ENCODE measurements at regions not wholly inside any gene's neighbourhood (a gene's known extent, or its start where the extent isn't known, plus 50 kb on each side); places are given as distances from the start of the nearest gene placed in this dataset.

- TF ChIP-seq GATA3 (IDR thresholded peaks at IDR 0.05; ENCODE audit: low read depth, low read length), result no peak
Observed at GRCh38 chr13:89082623-89083022, 1411.5 kb downstream of the SLITRK5 start.

GRCh38 chr13:89097994-89098393, 1426.8 kb downstream of the SLITRK5 start:
- no peak for TF ChIP-seq GATA2 (IDR thresholded peaks at IDR 0.05; ENCODE audit: low read depth, low read length)
- no peak for TF ChIP-seq GATA3 (IDR thresholded peaks at IDR 0.05; ENCODE audit: low read depth, low read length)

GRCh38 chr13:89113744-89114143, 1442.6 kb downstream of the SLITRK5 start:
- no peak for TF ChIP-seq GATA3 (IDR thresholded peaks at IDR 0.05; ENCODE audit: low read depth, low read length)
- no peak for TF ChIP-seq GATA2 (IDR thresholded peaks at IDR 0.05; ENCODE audit: low read depth, low read length)

- no peak for TF ChIP-seq GATA2 (IDR thresholded peaks at IDR 0.05; ENCODE audit: low read depth, low read length)
- TF ChIP-seq GATA3 (IDR thresholded peaks at IDR 0.05; ENCODE audit: low read depth, low read length), result no peak
Observed at GRCh38 chr13:89115307-89115706, 1444.1 kb downstream of the SLITRK5 start.

GRCh38 chr13:89136678-89137077, 1465.5 kb downstream of the SLITRK5 start:
- TF ChIP-seq GATA2 (IDR thresholded peaks at IDR 0.05; ENCODE audit: low read depth, low read length) (no peak), GATA3 (IDR thresholded peaks at IDR 0.05; ENCODE audit: low read depth, low read length) (no peak)

- no peak for TF ChIP-seq GATA2 (IDR thresholded peaks at IDR 0.05; ENCODE audit: low read depth, low read length)
Observed at GRCh38 chr13:89150362-89150761, 1479.2 kb downstream of the SLITRK5 start.

- TF ChIP-seq GATA2 (IDR thresholded peaks at IDR 0.05; ENCODE audit: low read depth, low read length) (no peak), GATA3 (IDR thresholded peaks at IDR 0.05; ENCODE audit: low read depth, low read length) (no peak)
Observed at GRCh38 chr13:89153941-89154340, 1482.8 kb downstream of the SLITRK5 start.

GRCh38 chr13:89163096-89163495, 1491.9 kb downstream of the SLITRK5 start:
- no peak for TF ChIP-seq GATA3 (IDR thresholded peaks at IDR 0.05; ENCODE audit: low read depth, low read length)
- TF ChIP-seq GATA2 (IDR thresholded peaks at IDR 0.05; ENCODE audit: low read depth, low read length), result no peak

GRCh38 chr13:89165685-89166084, 1494.5 kb downstream of the SLITRK5 start:
- TF ChIP-seq GATA2 (IDR thresholded peaks at IDR 0.05; ENCODE audit: low read depth, low read length) (no peak), GATA3 (IDR thresholded peaks at IDR 0.05; ENCODE audit: low read depth, low read length) (no peak)

GRCh38 chr13:89169951-89170350, 1498.8 kb downstream of the SLITRK5 start:
- TF ChIP-seq GATA3 (IDR thresholded peaks at IDR 0.05; ENCODE audit: low read depth, low read length), result no peak
- no peak for TF ChIP-seq GATA2 (IDR thresholded peaks at IDR 0.05; ENCODE audit: low read depth, low read length)

- TF ChIP-seq GATA3 (IDR thresholded peaks at IDR 0.05; ENCODE audit: low read depth, low read length) (no peak), GATA2 (IDR thresholded peaks at IDR 0.05; ENCODE audit: low read depth, low read length) (no peak)
Observed at GRCh38 chr13:89181041-89181440, 1509.9 kb downstream of the SLITRK5 start.

GRCh38 chr13:89199138-89199537, 1528.0 kb downstream of the SLITRK5 start:
- no peak for TF ChIP-seq GATA2 (IDR thresholded peaks at IDR 0.05; ENCODE audit: low read depth, low read length)

- TF ChIP-seq GATA3 (IDR thresholded peaks at IDR 0.05; ENCODE audit: low read depth, low read length) (no peak), GATA2 (IDR thresholded peaks at IDR 0.05; ENCODE audit: low read depth, low read length) (no peak)
Observed at GRCh38 chr13:89204435-89204834, 1533.3 kb downstream of the SLITRK5 start.

- no peak for TF ChIP-seq GATA2 (IDR thresholded peaks at IDR 0.05; ENCODE audit: low read depth, low read length)
- TF ChIP-seq GATA3 (IDR thresholded peaks at IDR 0.05; ENCODE audit: low read depth, low read length), result no peak
Observed at GRCh38 chr13:89205856-89206520, 1534.8 kb downstream of the SLITRK5 start.

GRCh38 chr13:89212186-89212585, 1541.0 kb downstream of the SLITRK5 start:
- TF ChIP-seq GATA2 (IDR thresholded peaks at IDR 0.05; ENCODE audit: low read depth, low read length), result no peak
- no peak for TF ChIP-seq GATA3 (IDR thresholded peaks at IDR 0.05; ENCODE audit: low read depth, low read length)

- no peak for TF ChIP-seq GATA2 (IDR thresholded peaks at IDR 0.05; ENCODE audit: low read depth, low read length)
- no peak for TF ChIP-seq GATA3 (IDR thresholded peaks at IDR 0.05; ENCODE audit: low read depth, low read length)
Observed at GRCh38 chr13:89214185-89214584, 1543.0 kb downstream of the SLITRK5 start.

All from SH-SY5Y (cell line).